Fibroblast of the aortic adventitia (primary cell): ENCODE measurements at regions not wholly inside any gene's neighbourhood (a gene's known extent, or its start where the extent isn't known, plus 50 kb on each side); places are given as distances from the start of the nearest gene placed in this dataset.

Experiments
- DNase-seq: peaks from one replicate; pipeline ENCODE4 v3.0.0-alpha.2; 2010; ENCODE audit warnings: low read depth
- H3K4me3 ChIP-seq: 2 replicates; pipeline ENCODE4 v1.5.1; 2011; ENCODE audit warnings: low read depth, mild to moderate bottlenecking, control low read depth, low read length, moderate library complexity
- TF ChIP-seq, protein P1 (sequence below): IDR thresholded peaks from 2 replicates; pipeline ENCODE4 v1.5.1; 2011; ENCODE audit warnings: mild to moderate bottlenecking, low read length, control low read depth, inconsistent platforms; ENCODE audit not compliant: insufficient read depth

DNA sequence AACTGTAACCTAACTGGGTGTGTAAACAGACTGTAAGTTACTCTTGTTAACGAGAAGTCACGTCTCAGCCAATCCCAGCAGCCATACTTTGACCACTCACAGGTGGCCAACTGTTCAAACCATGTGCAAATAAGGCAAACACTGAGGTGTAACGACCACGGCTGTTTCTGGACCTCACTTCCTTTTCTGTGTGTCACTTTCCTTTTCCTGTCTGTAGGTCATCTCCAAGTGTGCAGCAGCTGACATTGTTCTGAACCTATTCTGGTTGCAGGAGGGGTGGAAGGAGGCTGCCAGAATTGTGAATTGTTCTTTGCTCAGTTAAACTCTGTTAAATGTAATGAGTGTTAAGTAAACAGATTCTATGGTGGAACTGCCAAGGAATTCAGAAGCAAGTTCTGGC, 627.4 kb downstream of the KCNJ2 start:
- TF ChIP-seq, protein P1, sequence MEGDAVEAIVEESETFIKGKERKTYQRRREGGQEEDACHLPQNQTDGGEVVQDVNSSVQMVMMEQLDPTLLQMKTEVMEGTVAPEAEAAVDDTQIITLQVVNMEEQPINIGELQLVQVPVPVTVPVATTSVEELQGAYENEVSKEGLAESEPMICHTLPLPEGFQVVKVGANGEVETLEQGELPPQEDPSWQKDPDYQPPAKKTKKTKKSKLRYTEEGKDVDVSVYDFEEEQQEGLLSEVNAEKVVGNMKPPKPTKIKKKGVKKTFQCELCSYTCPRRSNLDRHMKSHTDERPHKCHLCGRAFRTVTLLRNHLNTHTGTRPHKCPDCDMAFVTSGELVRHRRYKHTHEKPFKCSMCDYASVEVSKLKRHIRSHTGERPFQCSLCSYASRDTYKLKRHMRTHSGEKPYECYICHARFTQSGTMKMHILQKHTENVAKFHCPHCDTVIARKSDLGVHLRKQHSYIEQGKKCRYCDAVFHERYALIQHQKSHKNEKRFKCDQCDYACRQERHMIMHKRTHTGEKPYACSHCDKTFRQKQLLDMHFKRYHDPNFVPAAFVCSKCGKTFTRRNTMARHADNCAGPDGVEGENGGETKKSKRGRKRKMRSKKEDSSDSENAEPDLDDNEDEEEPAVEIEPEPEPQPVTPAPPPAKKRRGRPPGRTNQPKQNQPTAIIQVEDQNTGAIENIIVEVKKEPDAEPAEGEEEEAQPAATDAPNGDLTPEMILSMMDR = no peak
- DNase-seq = no peak
- H3K4me3 ChIP-seq = no peak overlapping the region

DNA sequence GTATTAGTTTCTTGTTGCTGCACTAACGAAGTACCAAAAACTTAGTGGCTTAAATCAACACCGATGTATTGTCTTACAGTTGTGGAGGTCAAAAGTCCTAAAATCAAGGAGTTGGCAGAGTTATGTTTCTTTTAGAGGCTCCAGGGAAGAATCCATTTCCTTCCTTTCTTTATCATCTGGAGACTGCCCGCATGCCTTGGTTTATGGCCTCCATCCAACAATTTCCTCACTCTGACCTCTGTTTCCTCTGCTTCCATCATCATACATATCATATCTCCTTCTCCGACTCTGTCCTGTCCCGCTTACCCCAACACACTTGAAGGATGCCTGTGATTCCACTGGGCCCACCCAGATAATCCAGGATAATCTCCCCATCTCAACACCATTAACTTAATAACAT, 627.8 kb downstream of the KCNJ2 start:
- TF ChIP-seq, protein P1 = no peak
- no peak for DNase-seq
- H3K4me3 ChIP-seq = no peak overlapping the region

DNA sequence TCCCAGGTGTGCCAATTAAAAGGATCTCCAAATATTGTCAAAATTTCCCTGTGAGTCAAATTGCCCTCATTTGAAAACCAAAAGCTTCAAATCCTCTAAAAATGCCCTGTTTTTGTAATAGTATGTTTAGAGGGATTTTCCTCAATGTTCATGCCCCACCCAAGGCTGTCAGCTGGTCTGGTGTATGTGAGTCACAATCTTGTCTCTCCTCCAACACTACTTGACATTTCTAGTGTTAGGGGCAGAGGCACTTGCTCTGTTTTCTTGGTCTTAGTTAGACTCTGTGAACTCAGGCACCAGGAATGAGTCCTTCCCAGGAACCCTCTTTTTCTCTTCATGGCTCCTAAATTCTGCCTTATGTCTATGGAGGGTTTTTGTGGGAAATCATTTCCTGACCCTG, 634.8 kb downstream of the KCNJ2 start:
- TF ChIP-seq, protein P1 = no peak
- no peak overlapping the region for H3K4me3 ChIP-seq
- no peak for DNase-seq

DNA sequence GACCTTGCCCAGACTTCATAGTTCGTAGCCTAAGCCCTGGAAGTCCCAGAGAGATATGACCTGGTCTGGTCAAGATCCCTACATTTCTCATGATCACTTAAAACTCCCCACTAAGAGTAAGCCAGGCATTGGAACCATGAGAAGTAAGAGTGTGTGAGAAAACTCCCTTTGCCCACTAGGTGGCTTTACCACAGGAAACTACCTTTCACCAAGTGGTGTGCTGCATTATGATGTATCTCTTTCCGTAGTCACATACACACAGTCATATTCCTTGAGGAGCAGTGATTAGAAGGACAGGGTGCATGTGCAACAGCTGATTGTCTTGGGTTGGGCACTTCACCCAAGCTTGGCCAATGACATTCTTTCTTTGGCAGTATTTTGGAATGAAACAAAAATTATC, 639.3 kb downstream of the KCNJ2 start:
- DNase-seq = no peak
- no peak overlapping the region for H3K4me3 ChIP-seq
- TF ChIP-seq, protein P1 = no peak

DNA sequence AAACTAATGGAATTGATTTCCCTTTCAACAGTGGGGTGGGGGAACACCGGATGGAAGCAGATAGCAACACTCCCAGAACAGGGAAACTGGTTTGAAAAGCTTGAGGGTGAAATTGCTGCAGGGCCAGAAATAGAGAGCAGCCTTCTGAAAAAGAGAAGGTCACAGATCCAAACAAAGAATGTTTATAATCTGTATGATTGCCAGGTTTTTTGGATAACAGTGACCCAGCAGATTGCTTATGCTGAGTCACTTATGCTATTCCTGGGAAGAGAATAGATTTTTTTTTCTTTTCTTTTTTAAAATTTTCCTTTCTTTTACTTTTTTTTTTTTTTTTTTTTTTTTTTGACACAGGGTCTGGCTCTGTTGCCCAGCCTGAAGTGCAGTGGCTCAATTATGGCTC, 641.3 kb downstream of the KCNJ2 start:
- TF ChIP-seq, protein P1 = no peak
- no peak overlapping the region for H3K4me3 ChIP-seq
- peak; percentile 12 for DNase-seq

DNA sequence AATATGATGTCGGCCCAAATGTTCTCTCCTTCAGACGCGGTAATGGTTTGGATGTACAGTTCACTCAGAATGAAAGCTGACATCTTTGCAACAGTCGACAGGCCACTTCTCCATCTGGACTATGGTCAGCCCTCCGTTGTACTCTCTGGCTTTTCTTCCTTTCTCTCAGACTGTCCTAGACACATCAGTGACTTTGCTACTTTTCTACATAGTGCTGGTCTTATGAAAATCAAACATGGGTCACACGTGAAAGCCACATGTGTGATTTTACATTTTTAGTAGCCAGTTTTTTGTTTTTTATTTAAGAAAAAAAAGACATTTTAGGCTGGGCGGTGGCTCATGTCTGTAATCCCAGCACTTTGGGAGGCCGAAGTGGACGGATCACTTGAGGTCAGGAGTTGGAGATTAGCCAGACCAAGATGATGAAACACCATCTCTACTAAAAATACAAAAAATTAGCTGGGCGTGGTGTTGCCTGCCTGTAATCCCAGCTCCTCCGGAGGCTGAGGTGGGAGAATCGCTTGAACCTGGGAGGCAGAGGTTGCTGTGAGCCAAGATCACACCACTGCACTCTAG, 644.1 kb downstream of the KCNJ2 start:
- no peak overlapping the region for H3K4me3 ChIP-seq
- TF ChIP-seq, protein P1 = no peak
- peak; percentile 17 for DNase-seq

DNA sequence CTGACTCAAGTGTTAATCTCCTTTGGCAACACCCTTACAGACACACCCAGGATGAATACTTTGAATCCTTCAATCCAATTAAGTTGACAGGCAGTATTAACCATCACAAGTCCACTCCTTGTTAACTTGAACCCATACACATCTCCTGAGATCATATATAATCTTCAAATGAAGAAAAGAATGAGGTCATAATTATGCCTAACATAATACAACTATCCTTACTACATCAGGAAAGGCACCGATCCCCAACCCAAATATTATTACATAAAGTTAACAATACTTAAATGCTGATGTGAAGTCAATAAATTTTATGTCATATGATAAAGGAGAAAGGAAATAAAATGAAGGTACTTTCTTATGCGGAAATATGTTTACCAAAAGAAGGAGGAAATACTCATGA, 649.9 kb downstream of the KCNJ2 start:
- DNase-seq = no peak
- TF ChIP-seq, protein P1 = no peak

More for the DNA sequence above, 649.9 kb downstream of the KCNJ2 start:
- H3K4me3 ChIP-seq = no peak overlapping the region
